GM12892 (cell line): ENCODE measurements at regions not wholly inside any gene's neighbourhood (a gene's known extent, or its start where the extent isn't known, plus 50 kb on each side); places are given as distances from the start of the nearest gene placed in this dataset.

ENCODE experiments used
- POLR2AphosphoS5 ChIP-seq: IDR thresholded peaks from 2 replicates; pipeline ENCODE4 v1.6.1; 2011; ENCODE audit warnings: low read depth, low read length, control low read depth
- TAF1 ChIP-seq: IDR thresholded peaks from 2 replicates; pipeline ENCODE4 v1.6.1; 2011; ENCODE audit warnings: low read depth, mild to moderate bottlenecking, control low read depth, low read length, borderline replicate concordance

DNA sequence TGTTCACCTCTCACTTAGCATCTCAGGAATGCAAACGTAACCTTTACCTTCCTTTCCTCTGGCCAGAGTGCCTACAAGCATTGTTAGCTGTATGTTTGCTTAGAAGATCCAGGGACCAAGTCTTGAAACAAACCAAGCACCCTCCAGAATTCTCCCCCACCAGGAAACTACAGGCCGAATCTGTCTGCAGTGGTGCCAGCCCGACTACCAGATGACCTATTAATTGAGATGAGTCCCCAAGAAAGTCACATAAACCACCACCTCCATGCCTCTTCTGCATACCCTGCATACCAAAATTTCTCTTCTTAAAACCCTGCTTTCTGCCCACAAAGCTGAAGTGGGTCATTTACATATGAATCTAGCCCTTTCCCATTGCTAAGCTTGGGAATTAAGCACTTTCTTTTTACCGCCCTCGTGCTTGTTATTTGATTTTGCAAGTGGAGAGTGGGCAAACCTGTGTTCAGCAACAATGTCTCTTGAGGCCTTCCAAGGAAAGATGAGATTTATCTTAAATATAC, 1239.1 kb downstream of the CDH12 start:
- TF ChIP-seq POLR2AphosphoS5 = no peak
- no peak for TF ChIP-seq TAF1
